ENCODE measurements at regions not wholly inside any gene's neighbourhood (a gene's known extent, or its start where the extent isn't known, plus 50 kb on each side); places are given as distances from the start of the nearest gene placed in this dataset.

DNA sequence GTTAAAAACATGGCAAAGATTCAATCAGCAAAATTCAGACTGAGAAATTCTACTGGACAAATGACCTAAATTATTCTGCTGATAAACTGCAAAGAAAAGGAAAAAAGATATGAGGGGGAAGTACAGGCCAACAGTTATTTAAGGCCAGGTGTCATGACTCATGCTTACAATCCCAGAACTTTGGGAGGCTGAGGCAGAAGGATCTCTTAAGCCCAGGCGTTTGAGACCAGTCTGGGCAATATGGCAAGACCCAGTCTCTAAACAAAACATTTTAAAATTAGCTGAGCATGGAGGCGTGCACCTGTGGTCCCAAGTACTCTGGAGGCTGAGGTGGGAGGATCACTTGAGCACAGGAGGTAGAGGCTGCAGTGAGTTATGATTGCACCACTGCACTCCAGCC, 91.8 kb upstream of the USP15 start:
- no peak for TF ChIP-seq ZNF121 (CRISPR knock-in tag; conservative IDR thresholded peaks at IDR 0.05)
- TF ChIP-seq RNF2 (IDR thresholded peaks at IDR 0.05) = no peak
- no peak for TF ChIP-seq TAF15 (IDR thresholded peaks at IDR 0.05; ENCODE audit: low read depth, low read length)
- TF ChIP-seq RAD21 (CRISPR knock-in tag; conservative IDR thresholded peaks at IDR 0.05 in 1 of 2, IDR thresholded peaks at IDR 0.05 in 1 of 2) = no peak
- no peak for TF ChIP-seq EP300 (IDR thresholded peaks at IDR 0.05; ENCODE audit: low read length)
- TF ChIP-seq NFIC (IDR thresholded peaks at IDR 0.05) = no peak
- no peak for TF ChIP-seq HDAC6 (IDR thresholded peaks at IDR 0.05; ENCODE audit: low read depth, low read length)
- no peak for TF ChIP-seq NBN (IDR thresholded peaks at IDR 0.05; ENCODE audit: low read depth)
- no peak for TF ChIP-seq POLR2A (conservative IDR thresholded peaks at IDR 0.05)
- no peak for TF ChIP-seq TCFL5 (CRISPR knock-in tag; conservative IDR thresholded peaks at IDR 0.05)
- no peak for TF ChIP-seq SRSF9 (IDR thresholded peaks at IDR 0.05; ENCODE audit: borderline replicate concordance, low read depth, low read length)
- TF ChIP-seq MEF2D (tag; conservative IDR thresholded peaks at IDR 0.05; ENCODE audit: low read depth) = no peak
- TF ChIP-seq, protein P1, sequence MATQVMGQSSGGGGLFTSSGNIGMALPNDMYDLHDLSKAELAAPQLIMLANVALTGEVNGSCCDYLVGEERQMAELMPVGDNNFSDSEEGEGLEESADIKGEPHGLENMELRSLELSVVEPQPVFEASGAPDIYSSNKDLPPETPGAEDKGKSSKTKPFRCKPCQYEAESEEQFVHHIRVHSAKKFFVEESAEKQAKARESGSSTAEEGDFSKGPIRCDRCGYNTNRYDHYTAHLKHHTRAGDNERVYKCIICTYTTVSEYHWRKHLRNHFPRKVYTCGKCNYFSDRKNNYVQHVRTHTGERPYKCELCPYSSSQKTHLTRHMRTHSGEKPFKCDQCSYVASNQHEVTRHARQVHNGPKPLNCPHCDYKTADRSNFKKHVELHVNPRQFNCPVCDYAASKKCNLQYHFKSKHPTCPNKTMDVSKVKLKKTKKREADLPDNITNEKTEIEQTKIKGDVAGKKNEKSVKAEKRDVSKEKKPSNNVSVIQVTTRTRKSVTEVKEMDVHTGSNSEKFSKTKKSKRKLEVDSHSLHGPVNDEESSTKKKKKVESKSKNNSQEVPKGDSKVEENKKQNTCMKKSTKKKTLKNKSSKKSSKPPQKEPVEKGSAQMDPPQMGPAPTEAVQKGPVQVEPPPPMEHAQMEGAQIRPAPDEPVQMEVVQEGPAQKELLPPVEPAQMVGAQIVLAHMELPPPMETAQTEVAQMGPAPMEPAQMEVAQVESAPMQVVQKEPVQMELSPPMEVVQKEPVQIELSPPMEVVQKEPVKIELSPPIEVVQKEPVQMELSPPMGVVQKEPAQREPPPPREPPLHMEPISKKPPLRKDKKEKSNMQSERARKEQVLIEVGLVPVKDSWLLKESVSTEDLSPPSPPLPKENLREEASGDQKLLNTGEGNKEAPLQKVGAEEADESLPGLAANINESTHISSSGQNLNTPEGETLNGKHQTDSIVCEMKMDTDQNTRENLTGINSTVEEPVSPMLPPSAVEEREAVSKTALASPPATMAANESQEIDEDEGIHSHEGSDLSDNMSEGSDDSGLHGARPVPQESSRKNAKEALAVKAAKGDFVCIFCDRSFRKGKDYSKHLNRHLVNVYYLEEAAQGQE (IDR thresholded peaks at IDR 0.05; ENCODE audit: borderline replicate concordance) = no peak
- TF ChIP-seq, protein P1 (CRISPR knock-in tag; IDR thresholded peaks at IDR 0.05; ENCODE audit: low read depth) = no peak
- no peak for TF ChIP-seq SMAD3 (CRISPR knock-in tag; conservative IDR thresholded peaks at IDR 0.05)

Measured in K562 (cell line).